ENCODE measurements at regions not wholly inside any gene's neighbourhood (a gene's known extent, or its start where the extent isn't known, plus 50 kb on each side); places are given as distances from the start of the nearest gene placed in this dataset.

- DNase-seq (ENCODE audit: low read depth in 3 of 3), result no peak
These were observed 149.3 kb upstream of the CYSLTR1 start for GRCh38 chrX:78476701-78477100.

- no peak for DNase-seq (ENCODE audit: low read depth in 3 of 3)
These were observed 129.5 kb upstream of the CYSLTR1 start for GRCh38 chrX:78456909-78457308.

- no peak for DNase-seq (ENCODE audit: low read depth in 3 of 3)
These were observed 128.5 kb upstream of the CYSLTR1 start for GRCh38 chrX:78455901-78456300.

- DNase-seq (ENCODE audit: low read depth in 3 of 3), result no peak
These were observed 124.9 kb upstream of the CYSLTR1 start for GRCh38 chrX:78452356-78452755.

- DNase-seq (ENCODE audit: low read depth in 3 of 3), result no peak
These were observed 110.2 kb upstream of the CYSLTR1 start for GRCh38 chrX:78437621-78438020.

- no peak for DNase-seq (ENCODE audit: low read depth in 3 of 3)
These were observed 101.8 kb upstream of the CYSLTR1 start for GRCh38 chrX:78429172-78429571.

- no peak for DNase-seq (ENCODE audit: low read depth in 3 of 3)
These were observed 61.3 kb upstream of the CYSLTR1 start for GRCh38 chrX:78388663-78389062.

GRCh38 chrX:78387364-78387763 is 60.0 kb upstream of the CYSLTR1 start:
- no peak for DNase-seq (ENCODE audit: low read depth in 3 of 3)

GRCh38 chrX:78384486-78384885 is 57.1 kb upstream of the CYSLTR1 start:
- DNase-seq (ENCODE audit: low read depth in 3 of 3), result no peak

- DNase-seq (ENCODE audit: low read depth in 3 of 3), result no peak
These were observed 56.2 kb upstream of the CYSLTR1 start for GRCh38 chrX:78383594-78383993.

- no peak for DNase-seq (ENCODE audit: low read depth in 3 of 3)
These were observed 51.2 kb upstream of the CYSLTR1 start for GRCh38 chrX:78378476-78379115.

Measured in stimulated activated CD4-positive, alpha-beta T cell treated with anti-CD3 and anti-CD28 coated beads, TNF-alpha, amount 100 ng/mL, for 24 hours (primary cell).